CD8-positive, alpha-beta memory T cell (primary cell): ENCODE measurements at regions not wholly inside any gene's neighbourhood (a gene's known extent, or its start where the extent isn't known, plus 50 kb on each side); places are given as distances from the start of the nearest gene placed in this dataset.

Source experiments
- CTCF ChIA-PET: fragments of 350-600 bp; sonication (Branson Sonifier 250); formaldehyde crosslinking; loops from one replicate; lab custom pipeline; 2021; ENCODE audit warnings: antibody characterized with exemption; lab: Charles Lee
- POLR2A ChIA-PET: fragments of 350-600 bp; sonication (Branson Sonifier 250); formaldehyde crosslinking; loops from one replicate; lab custom pipeline; 2021; ENCODE audit warnings: antibody characterized with exemption; lab: Charles Lee
- DNase-seq, 5 donors: peaks; one replicate each; pipeline versions ENCODE4 v3.0.0 to v3.0.0-alpha.2; 2020 to 2022; ENCODE audit warnings: mixed read lengths in 1 of 5
- H3K27ac ChIP-seq: one replicate; pipeline ENCODE4 v1.7.0; 2013; ENCODE audit warnings: low read depth, mild to moderate bottlenecking, low read length, moderate library complexity
- H3K27me3 ChIP-seq: 2 replicates; pipeline ENCODE4 v1.7.0; 2013; ENCODE audit warnings: low read length, mild to moderate bottlenecking; ENCODE audit not compliant: insufficient read depth, poor library complexity, severe bottlenecking
- H3K36me3 ChIP-seq: 2 replicates; pipeline ENCODE4 v1.7.0; 2013; ENCODE audit warnings: mild to moderate bottlenecking, low read length, moderate library complexity; ENCODE audit not compliant: insufficient read depth
- H3K4me1 ChIP-seq: 2 replicates; pipeline ENCODE4 v1.7.0; 2013; ENCODE audit warnings: mild to moderate bottlenecking, low read length, moderate library complexity; ENCODE audit not compliant: insufficient read depth
- H3K4me3 ChIP-seq: 2 replicates; pipeline ENCODE4 v1.7.0; 2013; ENCODE audit warnings: mild to moderate bottlenecking, low read length
- H3K9me3 ChIP-seq: 2 replicates; pipeline ENCODE4 v1.7.0; 2013; ENCODE audit warnings: mild to moderate bottlenecking, low read length
- H3K27ac Mint-ChIP-seq, 8 donors: one replicate each; pipeline ENCODE4 v1.8.0; 2020 to 2021; ENCODE audit warnings: mixed read lengths in 8 of 8, mild to moderate bottlenecking in 6 of 8, inconsistent platforms in 3 of 8, moderate library complexity in 3 of 8
- H3K27me3 Mint-ChIP-seq, 2 donors: one replicate each; pipeline ENCODE4 v1.8.0; 2020 to 2021; ENCODE audit warnings: mixed read lengths in 2 of 2, mild to moderate bottlenecking in 1 of 2, moderate library complexity in 1 of 2
- H3K36me3 Mint-ChIP-seq, 3 donors: one replicate each; pipeline ENCODE4 v1.8.0; 2020 to 2021; ENCODE audit warnings: mixed read lengths in 3 of 3, inconsistent platforms in 1 of 3, mild to moderate bottlenecking in 1 of 3
- H3K4me1 Mint-ChIP-seq, 3 donors: one replicate each; pipeline ENCODE4 v1.8.0; 2020 to 2021; ENCODE audit warnings: mixed read lengths in 3 of 3, inconsistent platforms in 1 of 3, mild to moderate bottlenecking in 1 of 3
- H3K4me3 Mint-ChIP-seq, 7 donors: one replicate each; pipeline ENCODE4 v1.8.0; 2020 to 2021; ENCODE audit warnings: mixed read lengths in 7 of 7, mild to moderate bottlenecking in 6 of 7, moderate library complexity in 4 of 7, inconsistent platforms in 2 of 7
- H3K9me3 Mint-ChIP-seq, 5 donors: one replicate each; pipeline ENCODE4 v1.8.0; 2020 to 2022; ENCODE audit warnings: mixed read lengths in 5 of 5, mild to moderate bottlenecking in 3 of 5, moderate library complexity in 2 of 5, inconsistent platforms in 1 of 5

GRCh38 chr1:184141361-184141880 lies 89.9 kb downstream of the TSEN15 start:
- Mint-ChIP-seq H3K27ac (no peak overlapping the region), H3K4me1 (no peaks in the 10 kb centered on the region), H3K36me3 (peaks cover 2 to 9% (median 2%) of the 10 kb centered on the region in 3 donors), H3K27me3 (peaks cover 3 to 28% of the 10 kb centered on the region in 2 donors), H3K4me3 (no peak overlapping the region), H3K9me3 (peaks cover 2 to 6% (median 5%) of the 10 kb centered on the region in 5 donors)
- H3K9me3 ChIP-seq, result no peaks in the 10 kb centered on the region
- H3K27me3 ChIP-seq, result no peaks in the 10 kb centered on the region
- ChIA-PET POLR2A (no interaction called here), CTCF (no interaction called here)
- no peaks in the 10 kb centered on the region for H3K36me3 ChIP-seq
- no peak overlapping the region for H3K27ac ChIP-seq
- no peak for DNase-seq
- H3K4me3 ChIP-seq, result no peak overlapping the region
- H3K4me1 ChIP-seq, result no peaks in the 10 kb centered on the region

GRCh38 chr1:184143449-184143848 lies 91.9 kb downstream of the TSEN15 start:
- Histone ChIP-seq H3K4me3 (no peak overlapping the region), H3K4me1 (no peaks in the 10 kb centered on the region), H3K27ac (no peak overlapping the region), H3K9me3 (no peaks in the 10 kb centered on the region), H3K27me3 (no peaks in the 10 kb centered on the region), H3K36me3 (no peaks in the 10 kb centered on the region)
- peaks cover 4 to 44% of the 10 kb centered on the region in 2 donors for H3K27me3 Mint-ChIP-seq
- H3K4me3 Mint-ChIP-seq, result no peak overlapping the region
- no peak for DNase-seq
- no peaks in the 10 kb centered on the region for H3K36me3 Mint-ChIP-seq
- peaks cover 0 to 2% (median 0%) of the 10 kb centered on the region in 5 donors for H3K9me3 Mint-ChIP-seq
- CTCF ChIA-PET, result interaction anchor here (1.2 kb wide), 1 partner anchor 91 kb away, joined by 3 read pairs; no protein-coding TSS in a partner anchor
- POLR2A ChIA-PET, result no interaction called here
- no peak overlapping the region for H3K27ac Mint-ChIP-seq
- no peaks in the 10 kb centered on the region for H3K4me1 Mint-ChIP-seq

- Mint-ChIP-seq H3K27me3 (peaks cover 4 to 44% of the 10 kb centered on the region in 2 donors), H3K4me1 (no peaks in the 10 kb centered on the region), H3K36me3 (no peaks in the 10 kb centered on the region), H3K4me3 (no peak overlapping the region), H3K9me3 (no peaks in the 10 kb centered on the region), H3K27ac (no peak overlapping the region)
- H3K4me1 ChIP-seq, result no peaks in the 10 kb centered on the region
- no peaks in the 10 kb centered on the region for H3K36me3 ChIP-seq
- DNase-seq, result no peak
- ChIA-PET CTCF (no interaction called here), POLR2A (no interaction called here)
- no peaks in the 10 kb centered on the region for H3K9me3 ChIP-seq
- no peak overlapping the region for H3K27ac ChIP-seq
- no peaks in the 10 kb centered on the region for H3K27me3 ChIP-seq
- no peak overlapping the region for H3K4me3 ChIP-seq
Measured at GRCh38 chr1:184145083-184145482, 93.6 kb downstream of the TSEN15 start.

GRCh38 chr1:184146202-184146601 lies 94.7 kb downstream of the TSEN15 start:
- H3K9me3 ChIP-seq, result no peaks in the 10 kb centered on the region

GRCh38 chr1:184150776-184151531 lies 99.4 kb downstream of the TSEN15 start:
- peaks cover 11% of the 10 kb centered on the region for H3K27me3 ChIP-seq
- Mint-ChIP-seq H3K9me3 (peaks cover 0 to 1% (median 0%) of the 10 kb centered on the region in 5 donors), H3K4me1 (peaks cover 13 to 14% (median 14%) of the 10 kb centered on the region in 3 donors), H3K27ac (no peak overlapping the region), H3K27me3 (peaks cover 22 to 57% of the 10 kb centered on the region in 2 donors), H3K4me3 (no peak overlapping the region), H3K36me3 (no peaks in the 10 kb centered on the region)
- H3K9me3 ChIP-seq, result no peaks in the 10 kb centered on the region
- H3K36me3 ChIP-seq, result no peaks in the 10 kb centered on the region
- H3K27ac ChIP-seq, result no peak overlapping the region
- DNase-seq, result no peak
- H3K4me1 ChIP-seq, result peaks cover 7% of the 10 kb centered on the region
- H3K4me3 ChIP-seq, result no peak overlapping the region
- CTCF ChIA-PET, result no interaction called here
- POLR2A ChIA-PET, result no interaction called here

More at GRCh38 chr1:184146202-184146601, 94.7 kb downstream of the TSEN15 start:
- Mint-ChIP-seq H3K36me3 (no peaks in the 10 kb centered on the region), H3K27me3 (peaks cover 4 to 50% of the 10 kb centered on the region in 2 donors), H3K9me3 (no peaks in the 10 kb centered on the region), H3K27ac (no peak overlapping the region), H3K4me1 (no peaks in the 10 kb centered on the region), H3K4me3 (no peak overlapping the region)
- Histone ChIP-seq H3K27me3 (no peaks in the 10 kb centered on the region), H3K36me3 (no peaks in the 10 kb centered on the region), H3K4me3 (no peak overlapping the region), H3K4me1 (no peaks in the 10 kb centered on the region), H3K27ac (no peak overlapping the region)
- POLR2A ChIA-PET, result no interaction called here
- CTCF ChIA-PET, result no interaction called here
- no peak for DNase-seq

GRCh38 chr1:184152434-184152898 lies 100.9 kb downstream of the TSEN15 start:
- POLR2A ChIA-PET, result no interaction called here
- CTCF ChIA-PET, result no interaction called here
- H3K9me3 ChIP-seq, result no peaks in the 10 kb centered on the region
- peaks cover 0 to 1% (median 0%) of the 10 kb centered on the region in 5 donors for H3K9me3 Mint-ChIP-seq
- H3K27ac ChIP-seq, result no peak overlapping the region
- peaks cover 22 to 47% of the 10 kb centered on the region in 2 donors for H3K27me3 Mint-ChIP-seq
- H3K27me3 ChIP-seq, result peaks cover 11% of the 10 kb centered on the region
- peaks cover 13 to 14% (median 14%) of the 10 kb centered on the region in 3 donors for H3K4me1 Mint-ChIP-seq
- H3K36me3 ChIP-seq, result no peaks in the 10 kb centered on the region
- H3K36me3 Mint-ChIP-seq, result no peaks in the 10 kb centered on the region
- H3K27ac Mint-ChIP-seq, result no peak overlapping the region
- H3K4me1 ChIP-seq, result peaks cover 7% of the 10 kb centered on the region
- peak overlapping the region in 6 of 7 donors; percentile 33 to 76 (median 55) for H3K4me3 Mint-ChIP-seq
- H3K4me3 ChIP-seq, result no peak overlapping the region
- DNase-seq, result no peak

GRCh38 chr1:184152974-184153373 lies 101.4 kb downstream of the TSEN15 start:
- peak overlapping the region in 1 of 8 donors; percentile 29 for H3K27ac Mint-ChIP-seq
- POLR2A ChIA-PET, result no interaction called here
- peak overlapping the region in 4 of 7 donors; percentile 33 to 67 (median 55) for H3K4me3 Mint-ChIP-seq
- no peaks in the 10 kb centered on the region for H3K9me3 ChIP-seq
- H3K9me3 Mint-ChIP-seq, result peaks cover 0 to 1% (median 0%) of the 10 kb centered on the region in 5 donors
- H3K27ac ChIP-seq, result no peak overlapping the region
- no peaks in the 10 kb centered on the region for H3K36me3 Mint-ChIP-seq
- CTCF ChIA-PET, result interaction anchor here (0.7 kb wide), 1 partner anchor 73 kb away, joined by 3 read pairs; no protein-coding TSS in a partner anchor
- H3K4me3 ChIP-seq, result no peak overlapping the region
- H3K27me3 Mint-ChIP-seq, result peaks cover 21 to 43% of the 10 kb centered on the region in 2 donors
- DNase-seq, result no peak
- no peaks in the 10 kb centered on the region for H3K36me3 ChIP-seq
- peaks cover 13 to 14% (median 14%) of the 10 kb centered on the region in 3 donors for H3K4me1 Mint-ChIP-seq
- H3K27me3 ChIP-seq, result peaks cover 11% of the 10 kb centered on the region
- H3K4me1 ChIP-seq, result peaks cover 7% of the 10 kb centered on the region

GRCh38 chr1:184153731-184154130 lies 102.2 kb downstream of the TSEN15 start:
- Mint-ChIP-seq H3K27ac (no peak overlapping the region), H3K4me3 (no peak overlapping the region), H3K4me1 (peaks cover 13 to 14% (median 14%) of the 10 kb centered on the region in 3 donors), H3K36me3 (no peaks in the 10 kb centered on the region), H3K27me3 (peaks cover 21 to 42% of the 10 kb centered on the region in 2 donors), H3K9me3 (peaks cover 0 to 1% (median 0%) of the 10 kb centered on the region in 5 donors)
- Histone ChIP-seq H3K4me3 (no peak overlapping the region), H3K4me1 (peaks cover 7% of the 10 kb centered on the region), H3K27me3 (peaks cover 11% of the 10 kb centered on the region), H3K9me3 (no peaks in the 10 kb centered on the region), H3K27ac (no peak overlapping the region), H3K36me3 (no peaks in the 10 kb centered on the region)
- ChIA-PET POLR2A (no interaction called here), CTCF (interaction anchor here (0.7 kb wide), 1 partner anchor 73 kb away, joined by 3 read pairs; no protein-coding TSS in a partner anchor)
- DNase-seq, result no peak
